ENCODE measurements at regions not wholly inside any gene's neighbourhood (a gene's known extent, or its start where the extent isn't known, plus 50 kb on each side); places are given as distances from the start of the nearest gene placed in this dataset.
"Not testable (repeated sequence)": the region's sequence is repeated elsewhere in the genome, so short reads cannot be mapped to it uniquely, and the experiment has no call there.

- DNase-seq; H3K27me3 ChIP-seq (ENCODE audit: control insufficient read depth, insufficient read depth); H3K27ac ChIP-seq (ENCODE audit: low read length); H3K4me3 ChIP-seq (ENCODE audit: low read length); H3K4me1 ChIP-seq (ENCODE audit: control insufficient read depth, insufficient read depth, low read length); H3K9me3 ChIP-seq (ENCODE audit: control insufficient read depth, low read length); ATAC-seq; intact Hi-C loops (cut with DNase I): not testable (repeated sequence)
- WGBS = 92% methylated on average over 16 of the region's 16 CpGs
Observed at GRCh38 chr6:97979285-97979684, 696.3 kb upstream of the MMS22L start.

GRCh38 chr6:97989451-97989850, 706.4 kb upstream of the MMS22L start:
- Histone ChIP-seq H3K27me3 (ENCODE audit: control insufficient read depth, insufficient read depth) (no peaks in the 10 kb centered on the region), H3K4me1 (ENCODE audit: control insufficient read depth, insufficient read depth, low read length) (no peaks in the 10 kb centered on the region), H3K9me3 (ENCODE audit: control insufficient read depth, low read length) (no peaks in the 10 kb centered on the region), H3K4me3 (ENCODE audit: low read length) (no peak overlapping the region), H3K27ac (ENCODE audit: low read length) (no peak overlapping the region)
- intact Hi-C loops (cut with DNase I) = no loop called here
- WGBS = 30% methylated on average over 1 of the region's 1 CpG
- DNase-seq (no peak), ATAC-seq (no peak)

- Histone ChIP-seq H3K27me3 (ENCODE audit: control insufficient read depth, insufficient read depth) (no peaks in the 10 kb centered on the region), H3K4me3 (ENCODE audit: low read length) (no peak overlapping the region), H3K9me3 (ENCODE audit: control insufficient read depth, low read length) (no peaks in the 10 kb centered on the region), H3K4me1 (ENCODE audit: control insufficient read depth, insufficient read depth, low read length) (no peaks in the 10 kb centered on the region), H3K27ac (ENCODE audit: low read length) (no peak overlapping the region)
- ATAC-seq = no peak
- intact Hi-C loops (cut with DNase I) = no loop called here
- DNase-seq = no peak
Observed at GRCh38 chr6:97995158-97995557, 712.1 kb upstream of the MMS22L start.

GRCh38 chr6:98002678-98003077, 719.7 kb upstream of the MMS22L start:
- H3K4me3 ChIP-seq (ENCODE audit: low read length) = no peak overlapping the region
- 100% methylated on average over 1 of the region's 1 CpG for WGBS
- H3K9me3 ChIP-seq (ENCODE audit: control insufficient read depth, low read length) = no peaks in the 10 kb centered on the region
- no peak overlapping the region for H3K27ac ChIP-seq (ENCODE audit: low read length)
- DNase-seq (no peak), ATAC-seq (no peak)
- H3K27me3 ChIP-seq (ENCODE audit: control insufficient read depth, insufficient read depth) = no peaks in the 10 kb centered on the region
- H3K4me1 ChIP-seq (ENCODE audit: control insufficient read depth, insufficient read depth, low read length) = no peaks in the 10 kb centered on the region
- intact Hi-C loops (cut with DNase I) = no loop called here

- intact Hi-C loops (cut with DNase I) = no loop called here
- ATAC-seq = no peak
- Histone ChIP-seq H3K27me3 (ENCODE audit: control insufficient read depth, insufficient read depth) (no peaks in the 10 kb centered on the region), H3K4me3 (ENCODE audit: low read length) (no peak overlapping the region), H3K4me1 (ENCODE audit: control insufficient read depth, insufficient read depth, low read length) (no peaks in the 10 kb centered on the region), H3K9me3 (ENCODE audit: control insufficient read depth, low read length) (no peaks in the 10 kb centered on the region), H3K27ac (ENCODE audit: low read length) (no peak overlapping the region)
- 50% methylated on average over 6 of the region's 6 CpGs for WGBS
- DNase-seq = no peak
Observed at GRCh38 chr6:98014442-98015201, 731.6 kb upstream of the MMS22L start.

GRCh38 chr6:98016565-98016964, 733.5 kb upstream of the MMS22L start:
- no peaks in the 10 kb centered on the region for H3K27me3 ChIP-seq (ENCODE audit: control insufficient read depth, insufficient read depth)
- intact Hi-C loops (cut with DNase I) = no loop called here
- no peaks in the 10 kb centered on the region for H3K4me1 ChIP-seq (ENCODE audit: control insufficient read depth, insufficient read depth, low read length)
- WGBS = 80% methylated on average over 4 of the region's 4 CpGs
- DNase-seq = no peak
- no peak for ATAC-seq
- H3K4me3 ChIP-seq (ENCODE audit: low read length) = no peak overlapping the region
- H3K27ac ChIP-seq (ENCODE audit: low read length) = no peak overlapping the region
- H3K9me3 ChIP-seq (ENCODE audit: control insufficient read depth, low read length) = no peaks in the 10 kb centered on the region

GRCh38 chr6:98020222-98020621, 737.2 kb upstream of the MMS22L start:
- Histone ChIP-seq H3K4me1 (ENCODE audit: control insufficient read depth, insufficient read depth, low read length) (no peaks in the 10 kb centered on the region), H3K9me3 (ENCODE audit: control insufficient read depth, low read length) (no peaks in the 10 kb centered on the region), H3K27me3 (ENCODE audit: control insufficient read depth, insufficient read depth) (no peaks in the 10 kb centered on the region), H3K27ac (ENCODE audit: low read length) (no peak overlapping the region), H3K4me3 (ENCODE audit: low read length) (no peak overlapping the region)
- intact Hi-C loops (cut with DNase I) = no loop called here
- 47% methylated on average over 2 of the region's 2 CpGs for WGBS
- DNase-seq (no peak), ATAC-seq (no peak)

- WGBS = 80% methylated on average over 2 of the region's 2 CpGs
- H3K27me3 ChIP-seq (ENCODE audit: control insufficient read depth, insufficient read depth) = no peaks in the 10 kb centered on the region
- ATAC-seq (no peak), DNase-seq (no peak)
- intact Hi-C loops (cut with DNase I) = no loop called here
- no peak overlapping the region for H3K27ac ChIP-seq (ENCODE audit: low read length)
- H3K4me3 ChIP-seq (ENCODE audit: low read length) = no peak overlapping the region
- H3K4me1 ChIP-seq (ENCODE audit: control insufficient read depth, insufficient read depth, low read length) = no peaks in the 10 kb centered on the region
- H3K9me3 ChIP-seq (ENCODE audit: control insufficient read depth, low read length) = no peaks in the 10 kb centered on the region
Observed at GRCh38 chr6:98024359-98024758, 741.3 kb upstream of the MMS22L start.

- 73% methylated on average over 2 of the region's 2 CpGs for WGBS
- no peaks in the 10 kb centered on the region for H3K27me3 ChIP-seq (ENCODE audit: control insufficient read depth, insufficient read depth)
- H3K4me3 ChIP-seq (ENCODE audit: low read length) = no peak overlapping the region
- no peak overlapping the region for H3K27ac ChIP-seq (ENCODE audit: low read length)
- DNase-seq = no peak
- H3K9me3 ChIP-seq (ENCODE audit: control insufficient read depth, low read length) = no peaks in the 10 kb centered on the region
- no peaks in the 10 kb centered on the region for H3K4me1 ChIP-seq (ENCODE audit: control insufficient read depth, insufficient read depth, low read length)
- intact Hi-C loops (cut with DNase I) = no loop called here
- ATAC-seq = no peak
Observed at GRCh38 chr6:98027898-98028297, 744.9 kb upstream of the MMS22L start.

GRCh38 chr6:98033617-98034016, 750.6 kb upstream of the MMS22L start:
- intact Hi-C loops (cut with DNase I) = no loop called here
- no peak overlapping the region for H3K27ac ChIP-seq (ENCODE audit: low read length)
- no peaks in the 10 kb centered on the region for H3K4me1 ChIP-seq (ENCODE audit: control insufficient read depth, insufficient read depth, low read length)
- 92% methylated on average over 3 of the region's 3 CpGs for WGBS
- H3K27me3 ChIP-seq (ENCODE audit: control insufficient read depth, insufficient read depth) = no peaks in the 10 kb centered on the region
- DNase-seq (no peak), ATAC-seq (no peak)
- H3K4me3 ChIP-seq (ENCODE audit: low read length) = no peak overlapping the region
- no peaks in the 10 kb centered on the region for H3K9me3 ChIP-seq (ENCODE audit: control insufficient read depth, low read length)

- no peak for ATAC-seq
- no peaks in the 10 kb centered on the region for H3K4me1 ChIP-seq (ENCODE audit: control insufficient read depth, insufficient read depth, low read length)
- no peaks in the 10 kb centered on the region for H3K9me3 ChIP-seq (ENCODE audit: control insufficient read depth, low read length)
- no peaks in the 10 kb centered on the region for H3K27me3 ChIP-seq (ENCODE audit: control insufficient read depth, insufficient read depth)
- intact Hi-C loops (cut with DNase I) = no loop called here
- H3K4me3 ChIP-seq (ENCODE audit: low read length) = no peak overlapping the region
- 43% methylated on average over 5 of the region's 5 CpGs for WGBS
- no peak for DNase-seq
- H3K27ac ChIP-seq (ENCODE audit: low read length) = no peak overlapping the region
Observed at GRCh38 chr6:98036344-98036923, 753.4 kb upstream of the MMS22L start.

- H3K27me3 ChIP-seq (ENCODE audit: control insufficient read depth, insufficient read depth) = no peaks in the 10 kb centered on the region
- H3K27ac ChIP-seq (ENCODE audit: low read length) = no peak overlapping the region
- no peak overlapping the region for H3K4me3 ChIP-seq (ENCODE audit: low read length)
- WGBS = 57% methylated on average over 6 of the region's 6 CpGs
- no peaks in the 10 kb centered on the region for H3K4me1 ChIP-seq (ENCODE audit: control insufficient read depth, insufficient read depth, low read length)
- no peaks in the 10 kb centered on the region for H3K9me3 ChIP-seq (ENCODE audit: control insufficient read depth, low read length)
- ATAC-seq (no peak), DNase-seq (no peak)
- intact Hi-C loops (cut with DNase I) = no loop called here
Observed at GRCh38 chr6:98037571-98037970, 754.6 kb upstream of the MMS22L start.
